GM23338 (cell line): ENCODE measurements at regions not wholly inside any gene's neighbourhood (a gene's known extent, or its start where the extent isn't known, plus 50 kb on each side); places are given as distances from the start of the nearest gene placed in this dataset.

Experiments used
- ATAC-seq: fragments of 200-7000 bp; cut with Tn5 transposase; 3 replicates; pipeline ENCODE4 v1.9.1; 2020
- DNase-seq: peaks from one replicate; pipeline ENCODE4 v3.0.0-alpha.2; 2015; ENCODE audit warnings: low spot score
- H2AFZ ChIP-seq: fragments of 200-600 bp; sonication (generic); 2 replicates; pipeline ENCODE4 v1.8.0; 2016; ENCODE audit warnings: antibody characterized with exemption, mild to moderate bottlenecking, moderate library complexity
- H3F3A ChIP-seq: fragments of 200-600 bp; sonication (generic); replicated peaks from 2 replicates; pipeline ENCODE4 v1.8.0; 2017; ENCODE audit warnings: antibody characterized with exemption, mixed run types, low read depth
- H3K27ac ChIP-seq: fragments of 200-600 bp; sonication (generic); 2 replicates; pipeline ENCODE4 v1.6.1; 2016; ENCODE audit warnings: low read depth
- H3K27me3 ChIP-seq: fragments of 200-600 bp; sonication (generic); 2 replicates; pipeline ENCODE4 v1.8.0; 2016; ENCODE audit warnings: mild to moderate bottlenecking, mixed run types, moderate library complexity; ENCODE audit not compliant: insufficient read depth
- H3K36me3 ChIP-seq: fragments of 200-600 bp; sonication (generic); 2 replicates; pipeline ENCODE4 v1.8.0; 2016; ENCODE audit warnings: mild to moderate bottlenecking; ENCODE audit not compliant: insufficient read depth
- H3K4me1 ChIP-seq: fragments of 200-600 bp; sonication (generic); 2 replicates; pipeline ENCODE4 v1.8.0; 2016; ENCODE audit warnings: mild to moderate bottlenecking, moderate library complexity; ENCODE audit not compliant: insufficient read depth
- H3K4me2 ChIP-seq: fragments of 200-600 bp; sonication (generic); 2 replicates; pipeline ENCODE4 v1.7.1; 2017; ENCODE audit warnings: mixed run types
- H3K4me3 ChIP-seq: fragments of 200-600 bp; sonication (generic); 2 replicates; pipeline ENCODE4 v1.6.1; 2016; ENCODE audit warnings: mixed run types
- H3K79me2 ChIP-seq: fragments of 200-600 bp; sonication (generic); replicated peaks from 2 replicates; pipeline ENCODE4 v1.8.0; 2017; ENCODE audit warnings: mild to moderate bottlenecking; ENCODE audit not compliant: insufficient read depth
- H3K9me2 ChIP-seq: fragments of 200-600 bp; sonication (generic); 2 replicates; pipeline ENCODE4 v1.8.0; 2017; ENCODE audit not compliant: insufficient read depth
- H4K20me1 ChIP-seq: fragments of 200-600 bp; sonication (generic); replicated peaks from 2 replicates; pipeline ENCODE4 v1.8.0; 2017; ENCODE audit warnings: mild to moderate bottlenecking; ENCODE audit not compliant: insufficient read depth
- H3K27ac Mint-ChIP-seq: 2 replicates; pipeline ENCODE4 v1.8.0; 2020; ENCODE audit warnings: inconsistent platforms, mild to moderate bottlenecking, moderate library complexity, mixed read lengths
- H3K27me3 Mint-ChIP-seq: 3 replicates; pipeline ENCODE4 v1.8.0; 2022; ENCODE audit warnings: low read depth, mild to moderate bottlenecking, moderate library complexity, mixed read lengths, inconsistent platforms; ENCODE audit not compliant: insufficient read depth, poor library complexity
- H3K36me3 Mint-ChIP-seq: 3 replicates; pipeline ENCODE4 v1.8.0; 2021; ENCODE audit warnings: low read depth, mild to moderate bottlenecking, inconsistent platforms, moderate library complexity, mixed read lengths
- H3K4me1 Mint-ChIP-seq: 3 replicates; pipeline ENCODE4 v1.8.0; 2020; ENCODE audit warnings: mild to moderate bottlenecking, inconsistent platforms, mixed read lengths
- H3K4me3 Mint-ChIP-seq: 3 replicates; pipeline ENCODE4 v1.8.0; 2021; ENCODE audit warnings: moderate library complexity, mild to moderate bottlenecking, inconsistent platforms, mixed read lengths
- H3K9me3 Mint-ChIP-seq: 3 replicates; pipeline ENCODE4 v1.8.0; 2020; ENCODE audit warnings: moderate library complexity, mild to moderate bottlenecking, inconsistent platforms, mixed read lengths
- CREB1 ChIP-seq: fragments of 250-450 bp; sonication (Bioruptor Pico); IDR thresholded peaks from 2 replicates; pipeline ENCODE4 v1.5.0; 2020; ENCODE audit warnings: low read depth, mild to moderate bottlenecking, moderate library complexity
- EZH2 ChIP-seq: fragments of 200-600 bp; sonication (generic); IDR thresholded peaks from one replicate; pipeline ENCODE4 v1.8.0; 2017; ENCODE audit warnings: antibody characterized with exemption, mild to moderate bottlenecking, low read depth; ENCODE audit not compliant: unreplicated experiment
- EZH2phosphoT487 ChIP-seq: fragments of 200-600 bp; sonication (generic); IDR thresholded peaks from one replicate; pipeline ENCODE4 v1.8.1; 2018; ENCODE audit warnings: antibody characterized with exemption; ENCODE audit not compliant: unreplicated experiment
- JUNB ChIP-seq: IDR thresholded peaks from one replicate; pipeline ENCODE4 v1.6.1; 2016; ENCODE audit warnings: antibody characterized with exemption; ENCODE audit not compliant: unreplicated experiment
- NANOG ChIP-seq: IDR thresholded peaks from 2 replicates; pipeline ENCODE4 v1.6.1; 2016; ENCODE audit warnings: antibody characterized with exemption, borderline replicate concordance
- POLR2AphosphoS5 ChIP-seq: IDR thresholded peaks from 2 replicates; pipeline ENCODE4 v1.6.1; 2016; ENCODE audit warnings: antibody characterized with exemption, low read depth
- REST ChIP-seq: IDR thresholded peaks from one replicate; pipeline ENCODE4 v1.6.1; 2018; ENCODE audit warnings: antibody characterized with exemption; ENCODE audit not compliant: unreplicated experiment
- STAT1 ChIP-seq: IDR thresholded peaks from one replicate; pipeline ENCODE4 v1.6.1; 2016; ENCODE audit warnings: antibody characterized with exemption; ENCODE audit not compliant: unreplicated experiment
- ZNF114 ChIP-seq: fragments of 250-450 bp; sonication (Bioruptor Pico); IDR thresholded peaks from 2 replicates; pipeline ENCODE4 v1.5.0; 2020; ENCODE audit warnings: mild to moderate bottlenecking, moderate library complexity
- ZNF331 ChIP-seq: fragments of 250-450 bp; sonication (Bioruptor Pico); IDR thresholded peaks from 2 replicates; pipeline ENCODE4 v1.5.0; 2020; ENCODE audit warnings: low read depth, mild to moderate bottlenecking, moderate library complexity
- TF ChIP-seq, protein P1 (sequence below): IDR thresholded peaks from 2 replicates; pipeline ENCODE4 v1.6.1; 2016; ENCODE audit warnings: antibody characterized with exemption
- TF ChIP-seq, protein P2 (sequence below), 2 experiments: fragments of 200-600 bp in 1 of 2; sonication (generic) in 1 of 2; conservative IDR thresholded peaks; 2 replicates each; pipeline versions ENCODE4 v1.5.1 to v1.6.1; 2016 to 2017; ENCODE audit warnings: antibody characterized with exemption in 2 of 2, low read depth in 2 of 2, mild to moderate bottlenecking in 2 of 2, moderate library complexity in 1 of 2

DNA sequence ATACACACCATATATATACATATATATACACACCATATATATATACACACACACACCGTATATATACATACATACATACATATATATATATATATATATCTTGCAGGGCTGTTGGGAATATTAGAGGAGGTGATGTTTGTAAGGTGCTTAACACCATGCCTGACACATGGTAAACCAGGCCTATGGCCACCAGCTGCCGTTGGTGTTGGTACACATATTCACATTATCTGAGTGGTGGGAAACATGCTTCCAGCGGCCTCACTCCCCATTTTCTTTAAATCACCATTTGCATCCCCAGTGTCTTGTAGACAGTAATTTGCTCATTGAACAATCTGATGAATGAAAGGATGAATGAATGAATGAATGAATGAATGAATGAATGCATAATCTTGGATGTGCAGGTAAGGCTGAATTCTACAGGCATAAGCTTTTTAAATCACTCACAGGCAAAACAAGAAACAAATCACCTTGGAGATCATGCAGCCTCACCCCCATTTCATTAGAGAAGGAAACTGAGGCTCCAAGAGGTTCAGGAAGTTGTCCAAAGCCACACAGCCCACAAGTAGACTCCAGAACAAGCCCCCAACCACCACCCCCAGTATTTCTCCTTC is 527.8 kb downstream of the MIAT start (continued):
- TF ChIP-seq JUNB (no peak), STAT1 (no peak), REST (no peak), EZH2phosphoT487 (no peak), CREB1 (CRISPR knock-in tag) (no peak)

GRCh38 chr22:27185760-27186302 is 528.4 kb downstream of the MIAT start:
- Mint-ChIP-seq H3K4me1 (peaks cover 10% of the 10 kb centered on the region), H3K27me3 (peaks cover 6% of the 10 kb centered on the region), H3K27ac (no peak overlapping the region), H3K4me3 (no peak overlapping the region), H3K9me3 (peaks cover 7% of the 10 kb centered on the region), H3K36me3 (peaks cover 2% of the 10 kb centered on the region; the same call in 1 of the 3 replicates)
- no peaks in the 10 kb centered on the region for H3F3A ChIP-seq
- no peak overlapping the region for H3K27ac ChIP-seq
- ATAC-seq = no peak
- no peaks in the 10 kb centered on the region for H3K79me2 ChIP-seq
- H3K9me2 ChIP-seq = no peaks in the 10 kb centered on the region
- H3K36me3 ChIP-seq = no peaks in the 10 kb centered on the region
- no peak for DNase-seq
- H2AFZ ChIP-seq = no peak overlapping the region
- no peaks in the 10 kb centered on the region for H3K27me3 ChIP-seq
- no peaks in the 10 kb centered on the region for H4K20me1 ChIP-seq
- H3K4me3 ChIP-seq = no peak overlapping the region
- peaks cover 13% of the 10 kb centered on the region; the same call in 1 of the 2 replicates for H3K4me1 ChIP-seq
- no peak overlapping the region for H3K4me2 ChIP-seq
- TF ChIP-seq, protein P1, sequence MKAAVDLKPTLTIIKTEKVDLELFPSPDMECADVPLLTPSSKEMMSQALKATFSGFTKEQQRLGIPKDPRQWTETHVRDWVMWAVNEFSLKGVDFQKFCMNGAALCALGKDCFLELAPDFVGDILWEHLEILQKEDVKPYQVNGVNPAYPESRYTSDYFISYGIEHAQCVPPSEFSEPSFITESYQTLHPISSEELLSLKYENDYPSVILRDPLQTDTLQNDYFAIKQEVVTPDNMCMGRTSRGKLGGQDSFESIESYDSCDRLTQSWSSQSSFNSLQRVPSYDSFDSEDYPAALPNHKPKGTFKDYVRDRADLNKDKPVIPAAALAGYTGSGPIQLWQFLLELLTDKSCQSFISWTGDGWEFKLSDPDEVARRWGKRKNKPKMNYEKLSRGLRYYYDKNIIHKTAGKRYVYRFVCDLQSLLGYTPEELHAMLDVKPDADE = no peak
- TF ChIP-seq EZH2 (no peak), POLR2AphosphoS5 (no peak), REST (no peak), NANOG (no peak), ZNF331 (CRISPR knock-in tag) (no peak), EZH2phosphoT487 (no peak), JUNB (no peak), CREB1 (CRISPR knock-in tag) (no peak), ZNF114 (CRISPR knock-in tag) (no peak), STAT1 (no peak)
- TF ChIP-seq, protein P2, sequence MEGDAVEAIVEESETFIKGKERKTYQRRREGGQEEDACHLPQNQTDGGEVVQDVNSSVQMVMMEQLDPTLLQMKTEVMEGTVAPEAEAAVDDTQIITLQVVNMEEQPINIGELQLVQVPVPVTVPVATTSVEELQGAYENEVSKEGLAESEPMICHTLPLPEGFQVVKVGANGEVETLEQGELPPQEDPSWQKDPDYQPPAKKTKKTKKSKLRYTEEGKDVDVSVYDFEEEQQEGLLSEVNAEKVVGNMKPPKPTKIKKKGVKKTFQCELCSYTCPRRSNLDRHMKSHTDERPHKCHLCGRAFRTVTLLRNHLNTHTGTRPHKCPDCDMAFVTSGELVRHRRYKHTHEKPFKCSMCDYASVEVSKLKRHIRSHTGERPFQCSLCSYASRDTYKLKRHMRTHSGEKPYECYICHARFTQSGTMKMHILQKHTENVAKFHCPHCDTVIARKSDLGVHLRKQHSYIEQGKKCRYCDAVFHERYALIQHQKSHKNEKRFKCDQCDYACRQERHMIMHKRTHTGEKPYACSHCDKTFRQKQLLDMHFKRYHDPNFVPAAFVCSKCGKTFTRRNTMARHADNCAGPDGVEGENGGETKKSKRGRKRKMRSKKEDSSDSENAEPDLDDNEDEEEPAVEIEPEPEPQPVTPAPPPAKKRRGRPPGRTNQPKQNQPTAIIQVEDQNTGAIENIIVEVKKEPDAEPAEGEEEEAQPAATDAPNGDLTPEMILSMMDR (conservative IDR thresholded peaks at IDR 0.05; ENCODE audit: low read depth in 2 of 2) = no peak
